ENCODE measurements at regions not wholly inside any gene's neighbourhood (a gene's known extent, or its start where the extent isn't known, plus 50 kb on each side); places are given as distances from the start of the nearest gene placed in this dataset.

DNA sequence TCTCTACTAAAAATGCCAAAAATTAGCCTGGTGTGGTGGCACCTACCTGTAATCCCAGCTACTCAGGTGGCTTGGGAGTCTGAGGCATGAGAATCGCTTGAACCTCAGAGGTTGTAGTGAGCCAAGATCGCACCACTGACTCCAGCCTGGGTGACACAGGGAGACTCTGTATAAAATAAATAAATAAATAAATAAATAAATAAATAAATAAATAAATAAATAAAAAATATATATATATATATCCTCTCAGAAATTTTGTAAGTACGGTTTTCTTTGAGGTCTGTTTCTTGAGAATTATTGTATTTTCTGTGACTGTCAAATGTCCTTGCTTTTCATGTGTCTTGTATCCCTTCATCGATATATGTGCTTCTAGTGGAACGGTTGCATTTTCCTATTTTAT is 406.9 kb upstream of the FIGN start:
- no peak for TF ChIP-seq CTCF (IDR thresholded peaks at IDR 0.05; ENCODE audit: extremely low read depth, missing control alignments)
- DNase-seq (ENCODE audit: low spot score), result no peak

- DNase-seq (ENCODE audit: low spot score), result no peak
- no peak for TF ChIP-seq CTCF (IDR thresholded peaks at IDR 0.05; ENCODE audit: extremely low read depth, missing control alignments)
These were observed 405.5 kb upstream of the FIGN start for GRCh38 chr2:164141271-164141670.

GRCh38 chr2:164138750-164139149 is 402.9 kb upstream of the FIGN start:
- no peak for TF ChIP-seq CTCF (IDR thresholded peaks at IDR 0.05; ENCODE audit: extremely low read depth, missing control alignments)
- no peak for DNase-seq (ENCODE audit: low spot score)

- no peak for DNase-seq (ENCODE audit: low spot score)
- no peak for TF ChIP-seq CTCF (IDR thresholded peaks at IDR 0.05; ENCODE audit: extremely low read depth, missing control alignments)
These were observed 398.5 kb upstream of the FIGN start for GRCh38 chr2:164134336-164134735.

DNA sequence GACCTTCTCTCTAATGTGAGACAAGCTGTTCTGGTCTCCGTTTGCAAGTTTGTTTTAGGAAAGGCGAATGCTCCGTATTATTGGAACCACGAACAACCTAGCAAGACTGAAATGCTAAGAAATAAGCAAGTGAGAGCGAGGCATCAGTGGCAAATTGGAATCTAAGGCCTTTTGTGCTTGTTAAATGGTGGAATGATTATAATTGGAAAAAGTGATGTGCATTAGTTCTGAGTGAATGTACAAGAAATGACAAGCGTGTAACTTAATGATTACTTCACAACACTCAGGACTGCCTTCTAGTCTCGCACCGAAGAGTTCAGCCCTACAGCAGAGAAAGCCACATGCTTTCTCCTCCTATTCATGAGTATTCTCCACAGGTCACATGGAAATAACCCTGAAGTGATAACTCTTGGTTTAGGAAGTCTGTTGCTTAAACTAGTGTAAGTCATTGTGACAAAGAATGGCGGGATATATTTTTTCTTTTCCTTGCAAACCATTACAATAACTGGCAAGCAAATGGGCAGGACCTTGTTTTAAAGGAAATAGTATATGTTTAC is 392.2 kb upstream of the FIGN start:
- DNase-seq (ENCODE audit: low spot score), result no peak
- TF ChIP-seq CTCF (IDR thresholded peaks at IDR 0.05; ENCODE audit: extremely low read depth, missing control alignments), result no peak

GRCh38 chr2:164126960-164127660 is 391.3 kb upstream of the FIGN start:
- no peak for DNase-seq (ENCODE audit: low spot score)
- no peak for TF ChIP-seq CTCF (IDR thresholded peaks at IDR 0.05; ENCODE audit: extremely low read depth, missing control alignments)

GRCh38 chr2:164115806-164116205 is 380.0 kb upstream of the FIGN start:
- no peak for TF ChIP-seq CTCF (IDR thresholded peaks at IDR 0.05; ENCODE audit: extremely low read depth, missing control alignments)

More at GRCh38 chr2:164115806-164116205, 380.0 kb upstream of the FIGN start:
- DNase-seq (ENCODE audit: low spot score), result no peak

Measured in GM20000 (cell line).